Heart left ventricle (tissue), 16 donors: ENCODE measurements at regions not wholly inside any gene's neighbourhood (a gene's known extent, or its start where the extent isn't known, plus 50 kb on each side); places are given as distances from the start of the nearest gene placed in this dataset.

Source experiments
- ATAC-seq, 4 donors: fragments of 200-7000 bp; cut with Tn5 transposase; one replicate each; pipeline ENCODE4 v1.9.1; 2020 to 2022; ENCODE audit warnings: moderate library complexity in 4 of 4, mild to moderate bottlenecking in 3 of 4, moderate number of reproducible peaks in 1 of 4
- DNase-seq, 5 donors: peaks; one replicate each; pipeline ENCODE4 v3.0.0-alpha.2; 2020
- H3K27ac ChIP-seq, 12 donors: fragments of 200-600 bp; sonication (generic) in 4 of 12; one replicate each; pipeline versions ENCODE4 v1.5.0 to v1.8.0; 2016 to 2022; ENCODE audit warnings: mild to moderate bottlenecking in 2 of 12
- H3K27me3 ChIP-seq, 9 donors: fragments of 200-600 bp; sonication (generic) in 2 of 9; one replicate each; pipeline versions ENCODE4 v1.5.1 to v1.8.0; 2016 to 2022; ENCODE audit warnings: mild to moderate bottlenecking in 3 of 9
- H3K36me3 ChIP-seq, 9 donors: fragments of 200-600 bp; sonication (generic) in 2 of 9; one replicate each; pipeline versions ENCODE4 v1.5.0 to v1.8.0; 2018 to 2022; ENCODE audit warnings: mild to moderate bottlenecking in 2 of 9
- H3K4me1 ChIP-seq, 12 donors: fragments of 200-600 bp; sonication (generic) in 4 of 12; one replicate each; pipeline versions ENCODE4 v1.5.0 to v1.8.0; 2016 to 2022; ENCODE audit warnings: mild to moderate bottlenecking in 3 of 12
- H3K4me3 ChIP-seq, 12 donors: fragments of 200-600 bp; sonication (generic) in 4 of 12; one replicate each; pipeline versions ENCODE4 v1.5.0 to v1.8.0; 2017 to 2022; ENCODE audit warnings: mild to moderate bottlenecking in 9 of 12, moderate library complexity in 4 of 12
- H3K9me3 ChIP-seq, 12 donors: fragments of 200-600 bp; sonication (generic) in 4 of 12; one replicate each; pipeline versions ENCODE4 v1.5.0 to v1.8.0; 2016 to 2022; ENCODE audit warnings: mild to moderate bottlenecking in 1 of 12
- POLR2A ChIP-seq, 2 donors: fragments of 450-650 bp; IDR thresholded peaks; one replicate each; pipeline ENCODE4 v1.6.1; 2017; ENCODE audit warnings: antibody characterized with exemption in 2 of 2, mild to moderate bottlenecking in 2 of 2, moderate library complexity in 2 of 2
- WGBS, 4 donors: extraction: QIAGEN DNeasy Blood & Tissue Kit in 2 of 4; methylation state at CpG; one replicate each; pipeline versions ENCODE4 v1.1.5 to v1.1.7; 2013 to 2018; 5-methylcytosine and 5-hydroxymethylcytosine counted together
- intact Hi-C, 10 donors: fragments of 100-400 bp; cut with DNase I; formaldehyde crosslinking; loops; one replicate each; pipeline versions ENCODE4 v1.11.1 to v1.14.2; 2022
- TF ChIP-seq, protein P1 (sequence below), 12 donors: fragments of 200-600 bp; sonication (generic) in 4 of 12; IDR thresholded peaks; one replicate each; pipeline versions ENCODE4 v1.5.0 to v1.8.0; 2018 to 2022; ENCODE audit warnings: antibody characterized with exemption in 12 of 12, mild to moderate bottlenecking in 5 of 12
- donor health status: ischemic (EF 13 %, LVEDD 7.1; RV severe dilation, severe dysfunction).
- donor health status: healthy with polysubstance abuse.
- donor health status: DM: no; HTN: yes; CAD: no.
- donor health status: DM: no; HTN: no; CAD: no.
- donor health status: ischemic (EF 25% LVEDD 6.9; RV normal size, moderate dysfunction).
- donor health status: ischemic (EF 25% LVEDD 5.7; RV mildly dilated, moderate dysfunction).
- donor health status: healthy.
- donor health status: DM: yes; HTN: yes; CAD: no.
- donor health status: ischemic (EF 35%, LVEDD 5.7; RV mildly dilated, moderate dysfunction).
- donor health status: nonischemic (EF 11% LVEDD 7.7; RV severe dilation, severe dysfunction).
- donor health status: DM: yes; HTN: yes; CAD: no.
- donor health status: PGD.
- donor health status: ischemic (EF 29% LVEDD 5.4; RV normal size, mild dysfunction).
- donor health status: nonischemic (EF 23%, LVEDD 6.1; RV moderate dilation, normal function).

DNA sequence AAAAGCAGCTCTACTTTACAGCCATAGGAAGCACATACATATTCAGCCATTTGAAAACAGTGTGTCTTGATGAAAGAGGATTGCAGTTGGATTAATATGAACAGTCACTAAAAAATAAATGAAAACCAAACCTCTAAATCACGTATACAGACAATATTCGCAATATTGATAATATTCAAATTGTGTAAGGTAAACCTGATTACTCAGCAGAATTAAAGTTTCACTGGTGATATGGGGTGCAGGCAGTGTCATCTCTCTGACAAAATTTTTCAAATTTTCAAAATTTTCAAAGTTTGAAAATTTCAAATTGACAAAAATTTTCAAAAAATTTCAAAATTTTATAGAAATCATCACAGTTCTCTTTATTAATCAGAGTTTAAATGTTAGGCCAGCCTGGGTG lies 55.7 kb downstream of the FAT4 start:
- peaks cover 0 to 30% (median 13%) of the 10 kb centered on the region in 12 donors for H3K4me1 ChIP-seq
- ATAC-seq = no peak

DNA sequence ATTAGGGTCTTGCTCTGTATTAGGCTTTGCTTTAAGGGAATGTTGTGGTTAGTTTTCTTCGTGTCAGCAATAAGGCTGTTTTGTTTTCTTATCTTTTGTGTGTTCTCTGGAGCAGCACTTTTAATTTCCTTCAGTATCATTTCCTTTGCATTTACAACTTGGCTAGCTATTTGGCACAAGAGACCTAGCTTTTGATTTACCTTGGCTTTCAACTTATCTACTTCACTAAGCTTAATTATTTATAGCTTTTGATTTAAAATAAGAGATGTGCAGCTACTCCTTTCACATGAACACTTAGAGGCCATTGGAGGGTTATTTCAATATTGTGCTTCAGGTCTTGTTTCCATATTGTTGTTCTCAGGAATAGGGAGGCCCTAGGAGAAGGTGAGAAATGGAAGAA lies 68.2 kb downstream of the FAT4 start:
- DNase-seq = no peak
- Histone ChIP-seq H3K27me3 (no peaks in the 10 kb centered on the region), H3K4me3 (no peak overlapping the region), H3K9me3 (peaks cover 0 to 5% (median 0%) of the 10 kb centered on the region in 12 donors), H3K4me1 (peaks cover 0 to 24% (median 5%) of the 10 kb centered on the region in 12 donors), H3K36me3 (no peaks in the 10 kb centered on the region), H3K27ac (peak overlapping the region in 6 of 12 donors; percentile 2 to 45 (median 23))
- peak in 1 of 4 donors; percentile 48 for ATAC-seq
- TF ChIP-seq POLR2A (IDR thresholded peaks at IDR 0.05) = no peak
- TF ChIP-seq, protein P1, sequence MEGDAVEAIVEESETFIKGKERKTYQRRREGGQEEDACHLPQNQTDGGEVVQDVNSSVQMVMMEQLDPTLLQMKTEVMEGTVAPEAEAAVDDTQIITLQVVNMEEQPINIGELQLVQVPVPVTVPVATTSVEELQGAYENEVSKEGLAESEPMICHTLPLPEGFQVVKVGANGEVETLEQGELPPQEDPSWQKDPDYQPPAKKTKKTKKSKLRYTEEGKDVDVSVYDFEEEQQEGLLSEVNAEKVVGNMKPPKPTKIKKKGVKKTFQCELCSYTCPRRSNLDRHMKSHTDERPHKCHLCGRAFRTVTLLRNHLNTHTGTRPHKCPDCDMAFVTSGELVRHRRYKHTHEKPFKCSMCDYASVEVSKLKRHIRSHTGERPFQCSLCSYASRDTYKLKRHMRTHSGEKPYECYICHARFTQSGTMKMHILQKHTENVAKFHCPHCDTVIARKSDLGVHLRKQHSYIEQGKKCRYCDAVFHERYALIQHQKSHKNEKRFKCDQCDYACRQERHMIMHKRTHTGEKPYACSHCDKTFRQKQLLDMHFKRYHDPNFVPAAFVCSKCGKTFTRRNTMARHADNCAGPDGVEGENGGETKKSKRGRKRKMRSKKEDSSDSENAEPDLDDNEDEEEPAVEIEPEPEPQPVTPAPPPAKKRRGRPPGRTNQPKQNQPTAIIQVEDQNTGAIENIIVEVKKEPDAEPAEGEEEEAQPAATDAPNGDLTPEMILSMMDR (IDR thresholded peaks at IDR 0.05) = no peak
- intact Hi-C loops = loop anchor here in 2 of 10 donors (5.0 to 10.0 kb wide), 2 partner anchors 48 to 56 kb away; no protein-coding TSS in a partner anchor
- WGBS, 4 donors = 18 to 53% (median 41%) methylated on average over 1 of the region's 1 CpG

More for the DNA sequence above, 55.7 kb downstream of the FAT4 start:
- no peak for DNase-seq
- Histone ChIP-seq H3K27ac (no peak overlapping the region), H3K9me3 (peaks cover 0 to 12% (median 0%) of the 10 kb centered on the region in 12 donors), H3K4me3 (no peak overlapping the region), H3K36me3 (no peaks in the 10 kb centered on the region), H3K27me3 (no peaks in the 10 kb centered on the region)
- 97 to 100% (median 97%) methylated on average over 2 of the region's 2 CpGs for WGBS, 4 donors
- TF ChIP-seq, protein P1 (IDR thresholded peaks at IDR 0.05) = no peak
- TF ChIP-seq POLR2A (IDR thresholded peaks at IDR 0.05) = no peak
- intact Hi-C loops = no loop called here

DNA sequence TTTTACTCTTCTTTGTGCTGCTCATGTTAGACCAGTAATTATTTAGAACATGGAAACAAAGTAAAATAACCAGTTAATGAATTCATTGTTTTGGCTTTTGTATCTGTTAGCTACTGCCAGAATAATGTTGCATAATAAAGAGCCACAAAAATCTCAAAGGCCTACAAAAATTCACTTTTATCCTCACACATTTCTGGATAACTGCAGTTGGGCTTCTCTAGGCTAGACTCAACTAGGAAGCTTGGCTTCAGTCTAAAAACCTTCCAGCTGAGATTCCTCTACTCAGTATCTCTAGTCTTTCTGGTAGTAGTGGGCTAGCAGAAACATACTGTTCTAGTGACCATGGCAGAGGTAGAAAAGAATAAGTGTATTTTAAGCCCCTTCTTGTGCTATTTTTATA lies 73.0 kb downstream of the FAT4 start:
- peak in 2 of 4 donors; percentile 26 to 39 for ATAC-seq
- Histone ChIP-seq H3K9me3 (peaks cover 0 to 7% (median 0%) of the 10 kb centered on the region in 12 donors), H3K27me3 (no peaks in the 10 kb centered on the region), H3K27ac (peak overlapping the region in 6 of 12 donors; percentile 8 to 84 (median 69)), H3K4me3 (no peak overlapping the region), H3K4me1 (peaks cover 10 to 64% (median 27%) of the 10 kb centered on the region in 12 donors), H3K36me3 (no peaks in the 10 kb centered on the region)
- TF ChIP-seq, protein P1 (IDR thresholded peaks at IDR 0.05) = no peak
- TF ChIP-seq POLR2A (IDR thresholded peaks at IDR 0.05) = no peak
- intact Hi-C loops = loop anchor here in 2 of 10 donors (5.0 to 10.0 kb wide), 2 partner anchors 50 to 53 kb away; no protein-coding TSS in a partner anchor
- DNase-seq = no peak

DNA sequence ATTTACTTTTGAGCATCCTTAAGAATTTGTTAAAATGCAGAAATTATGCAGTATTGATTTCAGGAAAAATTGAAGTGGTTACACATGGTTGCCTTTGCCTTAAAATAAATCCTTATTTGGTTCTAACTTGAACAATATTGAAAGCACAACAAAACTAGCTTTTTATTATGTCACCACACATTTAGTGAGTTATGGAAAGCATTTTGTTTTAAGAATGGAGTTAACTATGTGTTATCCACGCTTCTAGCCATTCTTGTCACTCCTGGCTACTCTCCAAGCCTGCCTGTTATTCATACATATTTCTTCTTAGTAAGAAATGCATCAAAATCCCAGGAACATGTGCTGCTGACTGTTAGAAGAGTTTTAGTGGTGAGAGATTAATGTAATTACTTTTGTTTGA lies 73.9 kb downstream of the FAT4 start:
- no peaks in the 10 kb centered on the region for H3K36me3 ChIP-seq
- H3K4me1 ChIP-seq = peaks cover 10 to 64% (median 30%) of the 10 kb centered on the region in 12 donors
- peaks cover 0 to 7% (median 0%) of the 10 kb centered on the region in 12 donors for H3K9me3 ChIP-seq
- no peak for ATAC-seq
- TF ChIP-seq, protein P1 (IDR thresholded peaks at IDR 0.05) = no peak
- TF ChIP-seq POLR2A (IDR thresholded peaks at IDR 0.05) = no peak
- intact Hi-C loops = loop anchor here in 2 of 10 donors (5.0 to 10.0 kb wide), 2 partner anchors 51 to 54 kb away; no protein-coding TSS in a partner anchor
- H3K27me3 ChIP-seq = no peaks in the 10 kb centered on the region
- WGBS, 4 donors = 57 to 79% (median 72%) methylated on average over 1 of the region's 1 CpG
- peak overlapping the region in 10 of 12 donors; percentile 11 to 84 (median 67) for H3K27ac ChIP-seq
- DNase-seq = no peak
- H3K4me3 ChIP-seq = no peak overlapping the region
